ENCODE measurements at regions not wholly inside any gene's neighbourhood (a gene's known extent, or its start where the extent isn't known, plus 50 kb on each side); places are given as distances from the start of the nearest gene placed in this dataset.

GRCh38 chr5:37905230-37905629 lies 65.4 kb upstream of the GDNF start:
- no peak for TF ChIP-seq CTCF (IDR thresholded peaks at IDR 0.05; ENCODE audit: low read depth, low read length)
- TF ChIP-seq POLR2A (IDR thresholded peaks at IDR 0.05; ENCODE audit: extremely low read depth, insufficient read length), result no peak
- TF ChIP-seq, protein P1, sequence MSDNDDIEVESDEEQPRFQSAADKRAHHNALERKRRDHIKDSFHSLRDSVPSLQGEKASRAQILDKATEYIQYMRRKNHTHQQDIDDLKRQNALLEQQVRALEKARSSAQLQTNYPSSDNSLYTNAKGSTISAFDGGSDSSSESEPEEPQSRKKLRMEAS (IDR thresholded peaks at IDR 0.05; ENCODE audit: low read depth, low read length), result no peak
